C4-2B (cell line): ENCODE measurements at regions not wholly inside any gene's neighbourhood (a gene's known extent, or its start where the extent isn't known, plus 50 kb on each side); places are given as distances from the start of the nearest gene placed in this dataset.

Experiments used
- CTCF ChIP-seq: fragments of 450-650 bp; conservative IDR thresholded peaks from 2 replicates; pipeline ENCODE4 v1.5.1; 2017; ENCODE audit warnings: mild to moderate bottlenecking
- ZFX ChIP-seq: fragments of 450-650 bp; IDR thresholded peaks from 2 replicates; pipeline ENCODE4 v1.6.1; 2017

- TF ChIP-seq CTCF: no peak
- no peak for TF ChIP-seq ZFX
Observed at GRCh38 chr2:220374282-220374681, 746.9 kb downstream of the SLC4A3 start.
